ENCODE measurements at regions not wholly inside any gene's neighbourhood (a gene's known extent, or its start where the extent isn't known, plus 50 kb on each side); places are given as distances from the start of the nearest gene placed in this dataset.
A peak's percentile ranks its signal among the peaks of the same experiment; 100 is the strongest.
"Not testable (repeated sequence)": the region's sequence is repeated elsewhere in the genome, so short reads cannot be mapped to it uniquely, and the experiment has no call there.

GRCh38 chrX:145881175-145881995 is 63.8 kb downstream of the SLITRK2 start:
- no peaks in the 10 kb centered on the region for H3K36me3 Mint-ChIP-seq
- no peaks in the 10 kb centered on the region for H3K4me1 Mint-ChIP-seq
- no peak for DNase-seq
- H3K27me3 Mint-ChIP-seq: no peaks in the 10 kb centered on the region
- H3K27ac Mint-ChIP-seq: no peak overlapping the region
- H3K9me3 Mint-ChIP-seq: peaks cover 0 to 5% (median 0%) of the 10 kb centered on the region in 7 donors
- no peak overlapping the region for H3K4me3 Mint-ChIP-seq
- no peak for ATAC-seq (ENCODE audit: low read depth in 2 of 2)

GRCh38 chrX:145886469-145886868 is 68.8 kb downstream of the SLITRK2 start:
- no peaks in the 10 kb centered on the region for H3K4me1 Mint-ChIP-seq
- no peak overlapping the region for H3K4me3 Mint-ChIP-seq
- no peaks in the 10 kb centered on the region for H3K36me3 Mint-ChIP-seq
- DNase-seq (no peak), ATAC-seq (ENCODE audit: low read depth in 2 of 2) (no peak)
- no peaks in the 10 kb centered on the region for H3K27me3 Mint-ChIP-seq
- peaks cover 0 to 8% (median 4%) of the 10 kb centered on the region in 7 donors for H3K9me3 Mint-ChIP-seq
- no peak overlapping the region for H3K27ac Mint-ChIP-seq

- Mint-ChIP-seq H3K9me3 (peaks cover 0 to 9% (median 1%) of the 10 kb centered on the region in 7 donors), H3K4me1 (no peaks in the 10 kb centered on the region), H3K4me3 (no peak overlapping the region), H3K27ac (no peak overlapping the region), H3K27me3 (no peaks in the 10 kb centered on the region), H3K36me3 (no peaks in the 10 kb centered on the region)
- DNase-seq (no peak), ATAC-seq (ENCODE audit: low read depth in 2 of 2) (no peak)
Observed at GRCh38 chrX:145910017-145910416, 92.4 kb downstream of the SLITRK2 start.

- H3K27ac Mint-ChIP-seq: no peak overlapping the region
- H3K4me3 Mint-ChIP-seq: no peak overlapping the region
Observed at GRCh38 chrX:145919400-145919799, 101.8 kb downstream of the SLITRK2 start.

GRCh38 chrX:145923376-145923775 is 105.7 kb downstream of the SLITRK2 start:
- Mint-ChIP-seq H3K4me1 (no peaks in the 10 kb centered on the region), H3K4me3 (no peak overlapping the region), H3K9me3 (peaks cover 0 to 8% (median 4%) of the 10 kb centered on the region in 7 donors), H3K36me3 (no peaks in the 10 kb centered on the region), H3K27ac (peak overlapping the region in 1 of 6 donors; percentile 33), H3K27me3 (no peaks in the 10 kb centered on the region)
- no peak for DNase-seq
- ATAC-seq (ENCODE audit: low read depth in 2 of 2): no peak

More at GRCh38 chrX:145919400-145919799, 101.8 kb downstream of the SLITRK2 start:
- Mint-ChIP-seq H3K4me1 (no peaks in the 10 kb centered on the region), H3K9me3 (peaks cover 0 to 8% (median 0%) of the 10 kb centered on the region in 7 donors), H3K27me3 (no peaks in the 10 kb centered on the region), H3K36me3 (no peaks in the 10 kb centered on the region)
- ATAC-seq (ENCODE audit: low read depth in 2 of 2): no peak
- DNase-seq: no peak

DNA sequence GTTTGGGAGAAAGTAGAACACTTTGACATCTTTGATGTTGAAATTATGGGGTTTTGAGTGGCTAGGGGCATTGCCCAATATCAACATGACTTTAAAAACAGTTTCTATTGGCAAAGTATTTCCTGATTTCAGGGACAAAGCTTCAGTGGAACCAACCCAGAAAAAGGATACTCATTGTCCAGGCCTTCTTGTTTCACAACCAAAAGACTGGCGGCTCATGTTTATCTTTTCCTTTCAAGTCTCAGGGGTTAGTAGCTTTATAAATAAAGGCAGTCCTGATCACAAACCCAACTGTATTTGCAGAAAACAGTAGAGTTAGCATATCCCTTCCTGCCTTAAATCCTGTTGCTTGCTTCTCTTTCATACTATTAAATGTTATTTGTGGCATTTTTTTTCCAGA is 119.1 kb downstream of the SLITRK2 start:
- ATAC-seq (ENCODE audit: low read depth in 2 of 2): no peak
- no peaks in the 10 kb centered on the region for H3K36me3 Mint-ChIP-seq

DNA sequence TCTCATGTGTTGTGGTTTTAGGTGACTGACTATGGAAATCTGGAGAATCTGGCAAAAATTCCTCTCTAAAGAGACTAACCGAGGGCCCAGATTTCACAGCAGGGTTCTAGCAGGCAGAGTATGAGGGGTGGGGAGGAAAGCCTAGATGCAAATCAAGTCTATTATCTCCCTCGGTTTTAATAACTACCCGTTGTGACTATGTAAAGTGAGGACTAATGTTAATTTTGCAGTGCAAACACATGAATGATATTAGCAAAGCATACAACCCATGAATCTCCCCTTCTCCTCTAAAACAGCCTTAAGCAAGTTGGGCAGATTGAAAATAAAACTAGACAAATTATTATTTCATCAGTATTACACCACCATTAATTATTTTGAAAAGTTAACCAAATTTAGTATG is 131.4 kb downstream of the SLITRK2 start:
- Mint-ChIP-seq H3K27ac (no peak overlapping the region), H3K4me1 (no peaks in the 10 kb centered on the region), H3K9me3 (peaks cover 0 to 11% (median 8%) of the 10 kb centered on the region in 7 donors), H3K4me3 (no peak overlapping the region), H3K36me3 (no peaks in the 10 kb centered on the region), H3K27me3 (no peaks in the 10 kb centered on the region)
- ATAC-seq (ENCODE audit: low read depth in 2 of 2) (no peak), DNase-seq (no peak)

More for the DNA sequence above, 119.1 kb downstream of the SLITRK2 start:
- Mint-ChIP-seq H3K4me1 (no peaks in the 10 kb centered on the region), H3K4me3 (no peak overlapping the region), H3K9me3 (peaks cover 0 to 24% (median 4%) of the 10 kb centered on the region in 7 donors), H3K27ac (no peak overlapping the region), H3K27me3 (no peaks in the 10 kb centered on the region)
- no peak for DNase-seq

DNA sequence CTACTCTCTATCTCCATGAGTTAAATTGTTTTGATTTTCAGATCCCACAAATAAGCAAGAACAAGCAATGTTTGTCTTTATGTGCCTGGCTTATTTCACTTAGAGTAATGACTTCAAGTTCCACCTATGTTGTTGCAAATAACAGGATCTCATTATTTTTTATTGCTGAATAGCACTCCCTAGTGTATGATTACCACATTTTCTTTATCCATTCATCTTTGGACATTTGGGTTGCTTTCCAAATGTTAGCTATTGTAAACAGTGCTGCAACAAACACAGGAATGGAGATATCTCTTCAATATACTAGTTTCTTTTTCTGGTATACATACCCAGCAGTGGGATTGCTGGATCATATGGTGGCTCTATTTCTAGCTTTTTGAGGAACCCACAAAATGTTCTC is 136.0 kb downstream of the SLITRK2 start:
- no peaks in the 10 kb centered on the region for H3K36me3 Mint-ChIP-seq
- H3K9me3 Mint-ChIP-seq: peaks cover 1 to 11% (median 6%) of the 10 kb centered on the region in 7 donors
- H3K27me3 Mint-ChIP-seq: no peaks in the 10 kb centered on the region
- DNase-seq (no peak), ATAC-seq (ENCODE audit: low read depth in 2 of 2) (no peak)
- H3K4me1 Mint-ChIP-seq: no peaks in the 10 kb centered on the region
- no peak overlapping the region for H3K27ac Mint-ChIP-seq
- H3K4me3 Mint-ChIP-seq: no peak overlapping the region

DNA sequence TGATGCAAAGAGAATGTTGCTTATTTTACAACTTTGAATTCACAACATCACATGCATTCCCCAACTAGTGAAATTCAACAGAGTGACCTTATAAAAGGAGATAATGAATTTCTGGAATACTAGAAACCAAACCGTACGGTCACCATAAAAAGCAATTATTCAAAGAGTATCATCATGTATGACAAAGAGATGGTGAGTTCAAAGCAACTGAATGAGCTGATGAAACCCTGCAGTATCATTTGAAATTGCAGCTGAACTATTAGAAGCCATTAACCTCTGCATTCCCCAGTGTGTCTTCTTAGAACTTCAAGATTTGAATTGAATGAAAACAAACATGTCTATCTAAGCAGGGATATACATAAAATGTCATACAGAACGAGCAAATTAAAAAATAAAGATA is 172.4 kb downstream of the SLITRK2 start:
- Mint-ChIP-seq H3K36me3 (no peaks in the 10 kb centered on the region), H3K4me3 (no peak overlapping the region), H3K27me3 (no peaks in the 10 kb centered on the region), H3K27ac (no peak overlapping the region), H3K4me1 (no peaks in the 10 kb centered on the region), H3K9me3 (peaks cover 2 to 33% (median 15%) of the 10 kb centered on the region in 7 donors)
- DNase-seq (no peak), ATAC-seq (ENCODE audit: low read depth in 2 of 2) (no peak)

DNA sequence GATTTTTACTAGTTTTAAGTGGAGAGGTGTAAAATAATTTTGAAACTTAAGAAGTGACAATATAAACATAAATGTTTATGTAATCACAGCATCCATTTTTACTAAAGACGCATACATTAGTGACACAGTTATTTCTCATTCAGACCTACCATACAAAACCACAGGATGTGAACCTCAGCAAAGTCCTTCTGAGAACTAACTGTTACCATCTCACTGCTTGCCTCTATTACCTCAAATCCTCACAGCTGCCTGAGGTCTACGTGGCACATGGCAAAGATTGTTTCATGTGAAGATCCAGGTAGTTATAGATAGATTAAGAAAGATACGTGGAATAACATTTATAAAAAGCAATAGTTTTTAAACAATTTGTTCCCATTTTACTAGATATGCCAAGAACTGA is 189.0 kb downstream of the SLITRK2 start:
- Mint-ChIP-seq H3K9me3 (peaks cover 0 to 4% (median 0%) of the 10 kb centered on the region in 7 donors), H3K36me3 (no peaks in the 10 kb centered on the region), H3K27ac (no peak overlapping the region), H3K4me3 (no peak overlapping the region), H3K4me1 (no peaks in the 10 kb centered on the region), H3K27me3 (no peaks in the 10 kb centered on the region)
- no peak for DNase-seq
- no peak for ATAC-seq (ENCODE audit: low read depth in 2 of 2)

DNA sequence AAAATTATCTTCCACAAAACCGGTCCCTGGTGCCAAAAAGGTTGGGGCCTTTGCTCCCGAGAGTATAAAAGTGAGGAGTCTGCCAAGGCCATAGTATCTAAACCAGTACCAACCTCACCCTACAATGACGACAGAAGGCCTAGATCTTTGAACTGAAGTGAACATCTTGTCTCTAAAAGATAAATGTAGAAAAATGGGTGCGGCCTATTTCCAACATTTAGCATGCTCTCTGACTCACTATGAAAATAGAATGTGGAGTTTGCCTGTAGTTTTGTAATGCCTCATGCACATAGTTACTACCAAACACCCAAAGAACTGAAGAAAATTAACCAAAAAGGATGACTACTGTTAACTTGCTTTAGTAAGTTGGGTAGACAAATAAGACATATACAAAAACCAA is 218.4 kb downstream of the SLITRK2 start:
- DNase-seq: no peak
- Mint-ChIP-seq H3K27me3 (no peaks in the 10 kb centered on the region), H3K27ac (no peak overlapping the region), H3K4me3 (no peak overlapping the region), H3K9me3 (peaks cover 3 to 12% (median 6%) of the 10 kb centered on the region in 7 donors), H3K4me1 (no peaks in the 10 kb centered on the region), H3K36me3 (no peaks in the 10 kb centered on the region)
- no peak for ATAC-seq (ENCODE audit: low read depth in 2 of 2)

DNA sequence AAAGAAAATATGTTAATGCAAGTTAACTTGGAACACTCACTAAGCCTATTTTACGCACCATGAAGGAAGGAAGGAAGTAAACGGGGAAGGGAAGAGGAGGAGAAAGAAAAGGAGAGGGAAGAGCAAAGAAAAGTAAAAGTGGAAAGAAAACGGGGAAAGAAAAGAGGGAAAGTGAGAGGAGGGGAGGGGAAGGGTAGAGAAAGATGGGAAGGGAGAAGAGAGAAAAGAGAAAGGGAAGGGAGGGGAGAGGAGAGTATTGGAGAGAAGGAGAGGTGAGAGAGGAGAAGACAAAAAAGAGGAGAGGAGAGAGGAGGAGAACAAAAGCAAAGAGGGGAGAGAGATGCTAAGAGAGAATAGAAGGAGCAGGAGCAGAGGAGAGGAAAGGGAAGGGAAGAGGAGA is 224.1 kb downstream of the SLITRK2 start:
- no peak for ATAC-seq (ENCODE audit: low read depth in 2 of 2)
- H3K4me1 Mint-ChIP-seq: no peaks in the 10 kb centered on the region
- DNase-seq: no peak
- no peaks in the 10 kb centered on the region for H3K36me3 Mint-ChIP-seq
- no peaks in the 10 kb centered on the region for H3K27me3 Mint-ChIP-seq
- H3K9me3 Mint-ChIP-seq: peaks cover 0 to 13% (median 9%) of the 10 kb centered on the region in 7 donors
- H3K4me3 Mint-ChIP-seq: no peak overlapping the region
- peak overlapping the region in 1 of 6 donors; percentile 29 for H3K27ac Mint-ChIP-seq

GRCh38 chrX:146046011-146046715 is 228.5 kb downstream of the SLITRK2 start:
- H3K4me3 Mint-ChIP-seq; H3K36me3 Mint-ChIP-seq; H3K4me1 Mint-ChIP-seq; ATAC-seq (ENCODE audit: low read depth in 2 of 2); H3K27me3 Mint-ChIP-seq; DNase-seq; H3K27ac Mint-ChIP-seq: not testable (repeated sequence)
- peaks cover 0 to 15% (median 5%) of the 10 kb centered on the region in 7 donors for H3K9me3 Mint-ChIP-seq

DNA sequence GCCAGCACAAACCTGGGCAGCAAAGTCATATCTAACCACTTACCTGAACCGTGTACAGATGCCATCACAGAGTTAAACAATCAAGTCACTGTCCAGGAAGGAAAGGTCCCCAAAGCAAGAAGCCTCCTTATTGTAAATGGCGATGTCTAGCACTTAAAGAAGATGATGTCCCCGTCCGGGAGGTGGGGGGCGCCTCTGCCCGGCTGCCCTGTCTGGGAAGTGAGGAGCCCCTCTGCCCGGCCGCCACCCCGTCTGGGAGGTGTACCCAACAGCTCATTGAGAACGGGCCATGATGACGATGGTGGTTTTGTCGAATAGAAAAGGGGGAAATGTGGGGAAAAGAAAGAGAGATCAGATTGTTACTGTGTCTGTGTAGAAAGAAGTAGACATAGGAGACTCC is 231.9 kb downstream of the SLITRK2 start:
- H3K27me3 Mint-ChIP-seq; H3K36me3 Mint-ChIP-seq; H3K4me1 Mint-ChIP-seq; H3K27ac Mint-ChIP-seq; H3K4me3 Mint-ChIP-seq; ATAC-seq (ENCODE audit: low read depth in 2 of 2); DNase-seq: not testable (repeated sequence)
- peaks cover 0 to 12% (median 4%) of the 10 kb centered on the region in 7 donors for H3K9me3 Mint-ChIP-seq
